ENCODE measurements at regions not wholly inside any gene's neighbourhood (a gene's known extent, or its start where the extent isn't known, plus 50 kb on each side); places are given as distances from the start of the nearest gene placed in this dataset.

- TF ChIP-seq, protein P1, sequence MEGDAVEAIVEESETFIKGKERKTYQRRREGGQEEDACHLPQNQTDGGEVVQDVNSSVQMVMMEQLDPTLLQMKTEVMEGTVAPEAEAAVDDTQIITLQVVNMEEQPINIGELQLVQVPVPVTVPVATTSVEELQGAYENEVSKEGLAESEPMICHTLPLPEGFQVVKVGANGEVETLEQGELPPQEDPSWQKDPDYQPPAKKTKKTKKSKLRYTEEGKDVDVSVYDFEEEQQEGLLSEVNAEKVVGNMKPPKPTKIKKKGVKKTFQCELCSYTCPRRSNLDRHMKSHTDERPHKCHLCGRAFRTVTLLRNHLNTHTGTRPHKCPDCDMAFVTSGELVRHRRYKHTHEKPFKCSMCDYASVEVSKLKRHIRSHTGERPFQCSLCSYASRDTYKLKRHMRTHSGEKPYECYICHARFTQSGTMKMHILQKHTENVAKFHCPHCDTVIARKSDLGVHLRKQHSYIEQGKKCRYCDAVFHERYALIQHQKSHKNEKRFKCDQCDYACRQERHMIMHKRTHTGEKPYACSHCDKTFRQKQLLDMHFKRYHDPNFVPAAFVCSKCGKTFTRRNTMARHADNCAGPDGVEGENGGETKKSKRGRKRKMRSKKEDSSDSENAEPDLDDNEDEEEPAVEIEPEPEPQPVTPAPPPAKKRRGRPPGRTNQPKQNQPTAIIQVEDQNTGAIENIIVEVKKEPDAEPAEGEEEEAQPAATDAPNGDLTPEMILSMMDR (conservative IDR thresholded peaks at IDR 0.05; ENCODE audit: low read depth in 2 of 2), result no peak
- TF ChIP-seq REST (IDR thresholded peaks at IDR 0.05; ENCODE audit: unreplicated experiment) (no peak), EZH2 (IDR thresholded peaks at IDR 0.05; ENCODE audit: low read depth, unreplicated experiment) (no peak), EZH2phosphoT487 (IDR thresholded peaks at IDR 0.05; ENCODE audit: unreplicated experiment) (no peak), POLR2AphosphoS5 (IDR thresholded peaks at IDR 0.05; ENCODE audit: low read depth) (no peak), NANOG (IDR thresholded peaks at IDR 0.05; ENCODE audit: borderline replicate concordance) (no peak), CREB1 (CRISPR knock-in tag; IDR thresholded peaks at IDR 0.05; ENCODE audit: low read depth) (no peak)
Measured at GRCh38 chr2:15731889-15732271, 140.2 kb downstream of the DDX1 start.

Measured in GM23338 (cell line).